Thoracic aorta (tissue), 2 donors: ENCODE measurements at regions not wholly inside any gene's neighbourhood (a gene's known extent, or its start where the extent isn't known, plus 50 kb on each side); places are given as distances from the start of the nearest gene placed in this dataset.

Experiments
- ATAC-seq: fragments of 150-250 bp; one replicate; pipeline ENCODE4 v1.8.0; 2017; ENCODE audit warnings: low read depth; ENCODE audit not compliant: insufficient number of reproducible peaks, low FRiP score
- DNase-seq: peaks from one replicate; pipeline ENCODE4 v3.0.0-alpha.2; 2020; ENCODE audit warnings: low spot score
- H3K27ac ChIP-seq, 2 donors: fragments of 200-600 bp; sonication (generic); 1 replicate in 1 of 2; 2 replicates in 1 of 2; pipeline ENCODE4 v1.5.1; 2016; ENCODE audit warnings: mild to moderate bottlenecking in 2 of 2, moderate library complexity in 2 of 2
- H3K27me3 ChIP-seq: fragments of 200-600 bp; sonication (generic); replicated peaks from 2 replicates; pipeline ENCODE4 v1.6.0; 2016; ENCODE audit warnings: mild to moderate bottlenecking; ENCODE audit not compliant: insufficient read depth
- H3K36me3 ChIP-seq: fragments of 200-600 bp; sonication (generic); one replicate; pipeline ENCODE4 v1.5.1; 2016
- H3K4me1 ChIP-seq, 2 donors: fragments of 200-600 bp; sonication (generic); 1 replicate in 1 of 2; 2 replicates in 1 of 2; pipeline versions ENCODE4 v1.5.1 to v1.6.0; 2016; ENCODE audit warnings: low read depth in 2 of 2, mild to moderate bottlenecking in 1 of 2; ENCODE audit not compliant: control insufficient read depth in 1 of 2
- H3K4me3 ChIP-seq: fragments of 200-600 bp; sonication (generic); 2 replicates; pipeline ENCODE4 v1.5.1; 2016; ENCODE audit warnings: mild to moderate bottlenecking
- H3K9me3 ChIP-seq: fragments of 200-600 bp; sonication (generic); 2 replicates; pipeline ENCODE4 v1.5.1; 2016
- TF ChIP-seq, protein P1 (sequence below): fragments of 200-600 bp; sonication (generic); IDR thresholded peaks from one replicate; pipeline ENCODE4 v1.5.1; 2019; ENCODE audit warnings: antibody characterized with exemption

DNA sequence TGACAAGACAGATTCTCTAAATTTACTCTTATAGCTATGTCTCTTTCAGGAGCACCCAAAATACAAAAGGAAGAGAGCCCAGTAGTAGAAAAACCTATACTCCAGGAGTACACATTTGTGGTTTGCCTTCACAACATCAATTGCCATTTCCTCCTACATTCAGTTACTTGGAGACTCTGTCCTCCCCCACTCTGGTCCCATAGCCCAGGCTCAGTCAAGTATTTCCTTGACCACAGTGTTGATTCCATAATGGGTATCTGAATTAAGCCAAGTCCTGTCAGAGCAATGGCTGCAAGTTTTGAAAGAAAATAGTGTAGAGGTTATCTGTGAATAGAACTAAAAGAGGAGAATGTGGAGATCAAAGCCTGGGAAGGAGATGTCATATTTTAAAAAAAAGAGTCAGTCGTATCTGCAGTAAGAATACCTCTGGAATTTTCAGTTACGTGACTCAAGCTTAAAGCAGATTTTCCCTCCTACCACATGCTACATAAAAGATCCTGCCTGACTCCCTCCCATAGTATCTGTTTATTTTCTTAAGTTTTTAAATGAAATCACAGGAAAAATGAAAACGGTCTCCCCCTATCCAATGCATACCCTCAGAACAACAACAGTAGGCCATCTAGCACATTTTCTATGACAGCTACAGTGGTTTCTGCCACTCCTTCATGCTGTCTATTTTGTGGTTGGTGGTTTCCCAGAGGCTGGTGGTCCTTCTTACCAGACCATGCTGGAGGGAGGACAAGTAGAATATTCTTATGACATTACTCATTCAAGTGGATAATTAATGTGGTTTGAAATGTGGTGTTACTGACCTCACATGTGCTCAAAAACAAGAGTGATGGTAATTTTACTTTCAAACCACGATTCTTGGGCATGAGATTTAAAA is 249.7 kb upstream of the TMEM161B start:
- no peak for DNase-seq
- no peaks in the 10 kb centered on the region for H3K27me3 ChIP-seq
- H3K4me1 ChIP-seq = no peaks in the 10 kb centered on the region
- no peaks in the 10 kb centered on the region for H3K36me3 ChIP-seq
- TF ChIP-seq, protein P1, sequence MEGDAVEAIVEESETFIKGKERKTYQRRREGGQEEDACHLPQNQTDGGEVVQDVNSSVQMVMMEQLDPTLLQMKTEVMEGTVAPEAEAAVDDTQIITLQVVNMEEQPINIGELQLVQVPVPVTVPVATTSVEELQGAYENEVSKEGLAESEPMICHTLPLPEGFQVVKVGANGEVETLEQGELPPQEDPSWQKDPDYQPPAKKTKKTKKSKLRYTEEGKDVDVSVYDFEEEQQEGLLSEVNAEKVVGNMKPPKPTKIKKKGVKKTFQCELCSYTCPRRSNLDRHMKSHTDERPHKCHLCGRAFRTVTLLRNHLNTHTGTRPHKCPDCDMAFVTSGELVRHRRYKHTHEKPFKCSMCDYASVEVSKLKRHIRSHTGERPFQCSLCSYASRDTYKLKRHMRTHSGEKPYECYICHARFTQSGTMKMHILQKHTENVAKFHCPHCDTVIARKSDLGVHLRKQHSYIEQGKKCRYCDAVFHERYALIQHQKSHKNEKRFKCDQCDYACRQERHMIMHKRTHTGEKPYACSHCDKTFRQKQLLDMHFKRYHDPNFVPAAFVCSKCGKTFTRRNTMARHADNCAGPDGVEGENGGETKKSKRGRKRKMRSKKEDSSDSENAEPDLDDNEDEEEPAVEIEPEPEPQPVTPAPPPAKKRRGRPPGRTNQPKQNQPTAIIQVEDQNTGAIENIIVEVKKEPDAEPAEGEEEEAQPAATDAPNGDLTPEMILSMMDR = no peak
- no peak overlapping the region for H3K4me3 ChIP-seq
- ATAC-seq = no peak
- no peaks in the 10 kb centered on the region for H3K9me3 ChIP-seq
- H3K27ac ChIP-seq = no peak overlapping the region

DNA sequence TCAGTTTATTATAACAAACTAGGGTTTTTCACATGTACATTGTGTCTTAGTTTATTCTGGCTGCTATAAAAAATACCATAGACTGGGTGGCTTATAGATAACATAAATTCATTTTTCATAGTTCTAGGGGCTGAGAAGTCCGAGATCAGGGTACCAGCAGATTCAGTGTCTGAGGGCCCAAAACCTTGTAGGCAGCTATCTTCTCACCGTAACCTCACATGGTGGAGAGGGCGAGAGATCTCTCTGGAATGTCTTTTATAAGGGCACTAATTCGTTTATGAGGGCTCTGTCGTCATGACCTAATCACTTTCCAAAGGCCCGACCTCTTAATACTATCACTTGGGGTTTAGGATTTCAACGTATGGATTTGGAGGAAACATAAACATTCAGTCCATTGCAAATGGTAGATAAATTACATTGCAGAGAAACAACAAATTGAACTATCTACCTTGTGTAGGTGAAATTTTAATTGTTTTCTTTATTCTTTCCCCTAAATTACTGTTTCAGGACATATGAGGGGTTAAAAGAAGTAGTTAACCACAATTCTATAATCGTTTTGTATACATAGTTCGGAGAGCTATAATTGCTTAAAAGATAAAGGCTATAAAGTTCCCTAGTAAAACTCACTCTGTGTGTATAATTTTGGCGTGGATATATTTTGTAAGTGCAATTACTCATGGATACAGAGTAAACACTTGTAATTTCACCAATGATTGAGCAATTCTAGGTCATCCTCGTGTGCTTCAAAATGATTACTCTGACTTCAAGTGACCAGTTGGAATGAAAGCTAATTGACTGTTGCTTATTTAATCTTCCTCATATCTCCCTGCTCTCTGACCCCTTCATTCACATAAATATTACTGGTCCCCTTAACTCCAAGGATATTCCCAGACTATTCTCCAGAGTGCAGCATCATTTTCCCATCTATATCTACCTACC is 247.5 kb upstream of the TMEM161B start:
- ATAC-seq = no peak
- TF ChIP-seq, protein P1 = no peak
- no peaks in the 10 kb centered on the region for H3K27me3 ChIP-seq
- no peak overlapping the region for H3K4me3 ChIP-seq
- no peak for DNase-seq
- no peak overlapping the region for H3K27ac ChIP-seq
- no peaks in the 10 kb centered on the region for H3K36me3 ChIP-seq
- no peaks in the 10 kb centered on the region for H3K4me1 ChIP-seq
- no peaks in the 10 kb centered on the region for H3K9me3 ChIP-seq

DNA sequence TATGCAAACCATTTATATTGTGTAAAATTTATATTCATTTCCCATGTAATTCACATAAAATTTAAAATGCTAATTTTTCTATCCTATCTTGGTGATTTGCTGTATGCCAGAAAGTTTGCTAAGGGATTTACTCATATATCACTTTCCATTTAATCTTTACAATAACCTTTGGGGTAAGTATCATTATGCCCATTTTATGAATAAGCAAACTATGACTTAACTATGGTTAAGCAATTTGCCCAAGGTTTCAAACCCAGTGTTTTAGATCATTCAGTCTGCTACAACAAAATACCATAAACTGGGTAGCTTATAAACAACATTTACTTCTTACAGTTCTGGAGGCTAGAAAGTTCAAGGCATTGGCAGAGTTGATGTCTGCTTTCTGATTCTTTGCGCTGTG is 246.4 kb upstream of the TMEM161B start:
- Histone ChIP-seq H3K4me3 (no peak overlapping the region), H3K27ac (no peak overlapping the region), H3K4me1 (no peaks in the 10 kb centered on the region), H3K9me3 (no peaks in the 10 kb centered on the region), H3K27me3 (no peaks in the 10 kb centered on the region), H3K36me3 (no peaks in the 10 kb centered on the region)
- no peak for ATAC-seq
- TF ChIP-seq, protein P1 = no peak
- DNase-seq = no peak

DNA sequence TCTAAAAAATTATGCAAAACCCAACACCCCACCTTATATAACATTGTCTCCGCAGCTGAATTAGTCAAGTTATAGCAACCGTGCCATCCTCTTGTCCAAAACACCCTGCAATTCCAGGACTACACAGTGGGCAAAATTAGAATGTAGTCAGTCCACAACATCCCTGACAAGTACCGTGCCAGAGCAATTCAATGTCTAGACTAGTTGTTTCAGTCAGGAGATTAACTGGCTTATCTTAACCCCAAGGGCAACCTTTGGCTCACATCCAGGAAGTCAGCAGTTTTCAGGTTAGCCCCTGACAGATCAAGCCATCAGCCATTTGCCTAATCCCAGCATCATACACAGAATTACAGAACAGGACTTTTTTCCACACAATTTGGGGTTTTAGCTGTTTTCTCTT is 240.8 kb upstream of the TMEM161B start:
- Histone ChIP-seq H3K9me3 (no peaks in the 10 kb centered on the region), H3K27ac (no peak overlapping the region), H3K4me3 (no peak overlapping the region), H3K36me3 (no peaks in the 10 kb centered on the region), H3K27me3 (no peaks in the 10 kb centered on the region), H3K4me1 (no peaks in the 10 kb centered on the region)
- ATAC-seq (no peak), DNase-seq (no peak)
- TF ChIP-seq, protein P1 = no peak

DNA sequence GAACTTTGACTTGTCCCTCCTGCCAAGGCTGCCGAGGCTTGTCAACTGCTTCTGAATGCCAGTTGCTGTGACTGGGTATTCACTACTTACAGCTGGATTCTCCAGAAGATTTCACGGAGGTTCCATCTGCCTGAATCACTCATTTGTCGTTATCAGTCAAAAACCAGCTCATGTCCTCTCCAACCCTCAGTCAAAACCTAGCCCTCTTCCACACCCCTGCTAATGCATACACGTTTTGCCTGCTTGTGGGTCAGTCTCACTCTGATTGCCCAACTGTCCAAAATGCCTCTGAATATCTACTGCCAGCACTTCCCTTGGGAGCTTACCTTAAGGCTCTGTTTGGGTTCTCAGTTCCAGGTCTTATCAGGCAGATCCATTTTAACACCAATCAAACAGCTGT is 238.6 kb upstream of the TMEM161B start:
- no peak for DNase-seq
- Histone ChIP-seq H3K4me1 (no peaks in the 10 kb centered on the region), H3K4me3 (no peak overlapping the region), H3K9me3 (no peaks in the 10 kb centered on the region), H3K27ac (no peak overlapping the region), H3K27me3 (no peaks in the 10 kb centered on the region), H3K36me3 (no peaks in the 10 kb centered on the region)
- TF ChIP-seq, protein P1 = no peak
- no peak for ATAC-seq
